NCI-H2196 treated with DMSO at 0.1 percent for 48 hours (cell line): ENCODE measurements at regions not wholly inside any gene's neighbourhood (a gene's known extent, or its start where the extent isn't known, plus 50 kb on each side); places are given as distances from the start of the nearest gene placed in this dataset.

ENCODE experiments used
- DNase-seq: peaks from one replicate; lab custom pipeline; 2025; ENCODE audit not compliant: unreplicated experiment; lab: John Stamatoyannopoulos, UW

GRCh38 chr2:173630425-173631126, 275.9 kb downstream of the CDCA7 start:
- no peak for DNase-seq

GRCh38 chr2:173631127-173631460, 276.4 kb downstream of the CDCA7 start:
- no peak for DNase-seq

- no peak for DNase-seq
Measured at GRCh38 chr2:173644146-173644545, 289.5 kb downstream of the CDCA7 start.

- no peak for DNase-seq
Measured at GRCh38 chr2:173647681-173648311, 293.1 kb downstream of the CDCA7 start.

- no peak for DNase-seq
Measured at GRCh38 chr2:173648816-173649215, 294.1 kb downstream of the CDCA7 start.

GRCh38 chr2:173649527-173650219, 295.0 kb downstream of the CDCA7 start:
- DNase-seq, result no peak

GRCh38 chr2:173651891-173652290, 297.2 kb downstream of the CDCA7 start:
- no peak for DNase-seq

- no peak for DNase-seq
Measured at GRCh38 chr2:173652311-173652710, 297.6 kb downstream of the CDCA7 start.

- no peak for DNase-seq
Measured at GRCh38 chr2:173652767-173653431, 298.2 kb downstream of the CDCA7 start.

GRCh38 chr2:173653432-173653805, 298.7 kb downstream of the CDCA7 start:
- no peak for DNase-seq

GRCh38 chr2:173654161-173654895, 299.7 kb downstream of the CDCA7 start:
- no peak for DNase-seq

- no peak for DNase-seq
Measured at GRCh38 chr2:173654896-173655265, 300.2 kb downstream of the CDCA7 start.

GRCh38 chr2:173656086-173656485, 301.4 kb downstream of the CDCA7 start:
- no peak for DNase-seq

- no peak for DNase-seq
Measured at GRCh38 chr2:173657996-173658717, 303.5 kb downstream of the CDCA7 start.

GRCh38 chr2:173658946-173659371, 304.3 kb downstream of the CDCA7 start:
- DNase-seq, result no peak

- no peak for DNase-seq
Measured at GRCh38 chr2:173659509-173659908, 304.8 kb downstream of the CDCA7 start.

GRCh38 chr2:173661586-173661985, 303.6 kb downstream of the SP3 start:
- no peak for DNase-seq

- no peak for DNase-seq
Measured at GRCh38 chr2:173663353-173663752, 301.8 kb downstream of the SP3 start.

GRCh38 chr2:173663835-173664512, 301.2 kb downstream of the SP3 start:
- no peak for DNase-seq

GRCh38 chr2:173664513-173664910, 300.7 kb downstream of the SP3 start:
- no peak for DNase-seq
